ENCODE measurements at regions not wholly inside any gene's neighbourhood (a gene's known extent, or its start where the extent isn't known, plus 50 kb on each side); places are given as distances from the start of the nearest gene placed in this dataset.

- TF ChIP-seq FOXP2 (optimal IDR thresholded peaks at IDR 0.05; ENCODE audit: borderline replicate concordance, extremely low read depth, extremely low read length, insufficient read depth), result no peak
- TF ChIP-seq TAF1 (IDR thresholded peaks at IDR 0.05; ENCODE audit: borderline replicate concordance, insufficient read depth, low read length), result no peak
- TF ChIP-seq POLR2AphosphoS5 (IDR thresholded peaks at IDR 0.05; ENCODE audit: low read depth, low read length), result no peak
- TF ChIP-seq, protein P1, sequence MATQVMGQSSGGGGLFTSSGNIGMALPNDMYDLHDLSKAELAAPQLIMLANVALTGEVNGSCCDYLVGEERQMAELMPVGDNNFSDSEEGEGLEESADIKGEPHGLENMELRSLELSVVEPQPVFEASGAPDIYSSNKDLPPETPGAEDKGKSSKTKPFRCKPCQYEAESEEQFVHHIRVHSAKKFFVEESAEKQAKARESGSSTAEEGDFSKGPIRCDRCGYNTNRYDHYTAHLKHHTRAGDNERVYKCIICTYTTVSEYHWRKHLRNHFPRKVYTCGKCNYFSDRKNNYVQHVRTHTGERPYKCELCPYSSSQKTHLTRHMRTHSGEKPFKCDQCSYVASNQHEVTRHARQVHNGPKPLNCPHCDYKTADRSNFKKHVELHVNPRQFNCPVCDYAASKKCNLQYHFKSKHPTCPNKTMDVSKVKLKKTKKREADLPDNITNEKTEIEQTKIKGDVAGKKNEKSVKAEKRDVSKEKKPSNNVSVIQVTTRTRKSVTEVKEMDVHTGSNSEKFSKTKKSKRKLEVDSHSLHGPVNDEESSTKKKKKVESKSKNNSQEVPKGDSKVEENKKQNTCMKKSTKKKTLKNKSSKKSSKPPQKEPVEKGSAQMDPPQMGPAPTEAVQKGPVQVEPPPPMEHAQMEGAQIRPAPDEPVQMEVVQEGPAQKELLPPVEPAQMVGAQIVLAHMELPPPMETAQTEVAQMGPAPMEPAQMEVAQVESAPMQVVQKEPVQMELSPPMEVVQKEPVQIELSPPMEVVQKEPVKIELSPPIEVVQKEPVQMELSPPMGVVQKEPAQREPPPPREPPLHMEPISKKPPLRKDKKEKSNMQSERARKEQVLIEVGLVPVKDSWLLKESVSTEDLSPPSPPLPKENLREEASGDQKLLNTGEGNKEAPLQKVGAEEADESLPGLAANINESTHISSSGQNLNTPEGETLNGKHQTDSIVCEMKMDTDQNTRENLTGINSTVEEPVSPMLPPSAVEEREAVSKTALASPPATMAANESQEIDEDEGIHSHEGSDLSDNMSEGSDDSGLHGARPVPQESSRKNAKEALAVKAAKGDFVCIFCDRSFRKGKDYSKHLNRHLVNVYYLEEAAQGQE (IDR thresholded peaks at IDR 0.05; ENCODE audit: insufficient read depth in 1 of 2, low read depth in 2 of 2, low read length in 2 of 2), result no peak
- no peak for TF ChIP-seq SIN3A (IDR thresholded peaks at IDR 0.05; ENCODE audit: borderline replicate concordance, insufficient read depth, low read length)
Observed at GRCh38 chr1:208465786-208466590, 221.8 kb upstream of the PLXNA2 start.

DNA sequence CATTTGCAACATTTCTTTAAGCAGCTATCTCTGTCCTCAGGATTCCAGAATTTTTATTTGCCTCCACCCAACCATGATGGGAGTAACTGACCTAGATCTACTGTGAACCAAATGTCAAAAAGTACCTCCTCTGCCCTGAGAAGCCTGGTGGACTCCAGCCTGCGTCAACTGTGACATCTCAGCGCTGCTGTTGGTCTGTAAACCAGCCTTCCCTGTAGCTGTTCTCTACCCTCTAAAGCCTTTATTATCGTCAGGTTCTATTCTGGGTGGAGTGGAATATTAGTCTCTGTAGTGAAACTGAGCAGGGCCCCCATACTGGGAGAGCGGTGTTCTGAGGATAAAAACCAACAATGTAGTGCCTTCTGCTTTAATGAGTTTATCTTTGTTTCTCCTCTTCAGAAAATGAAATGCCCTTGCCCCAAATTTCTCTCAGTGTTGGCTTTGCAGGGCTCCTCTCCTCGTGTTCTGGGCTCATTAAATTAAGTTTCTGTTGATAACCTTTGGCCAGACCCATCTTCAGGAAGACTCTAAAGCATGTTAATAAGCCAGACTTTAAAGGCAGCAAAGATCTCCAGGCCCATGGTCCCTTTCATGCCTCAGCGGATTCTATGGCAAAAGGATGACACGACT is 223.1 kb upstream of the PLXNA2 start:
- TF ChIP-seq, protein P1 (IDR thresholded peaks at IDR 0.05; ENCODE audit: insufficient read depth in 1 of 2, low read depth in 2 of 2, low read length in 2 of 2), result no peak
- TF ChIP-seq SIN3A (IDR thresholded peaks at IDR 0.05; ENCODE audit: borderline replicate concordance, insufficient read depth, low read length) (no peak), FOXP2 (optimal IDR thresholded peaks at IDR 0.05; ENCODE audit: borderline replicate concordance, extremely low read depth, extremely low read length, insufficient read depth) (no peak), POLR2AphosphoS5 (IDR thresholded peaks at IDR 0.05; ENCODE audit: low read depth, low read length) (no peak), TAF1 (IDR thresholded peaks at IDR 0.05; ENCODE audit: borderline replicate concordance, insufficient read depth, low read length) (no peak)

GRCh38 chr1:208475449-208475848 is 231.3 kb upstream of the PLXNA2 start:
- 0 out of 2 replicates have a peak, but pooled peaks have one; percentile 22 for TF ChIP-seq SIN3A (IDR thresholded peaks at IDR 0.05; ENCODE audit: borderline replicate concordance, insufficient read depth, low read length)
- TF ChIP-seq, protein P1 (IDR thresholded peaks at IDR 0.05; ENCODE audit: insufficient read depth in 1 of 2, low read depth in 2 of 2, low read length in 2 of 2), result peak in 1 of 2 experiments; percentile 54; a peak in 1 of 4 replicates
- TF ChIP-seq FOXP2 (optimal IDR thresholded peaks at IDR 0.05; ENCODE audit: borderline replicate concordance, extremely low read depth, extremely low read length, insufficient read depth), result no peak
- TF ChIP-seq POLR2AphosphoS5 (IDR thresholded peaks at IDR 0.05; ENCODE audit: low read depth, low read length), result no peak
- TF ChIP-seq TAF1 (IDR thresholded peaks at IDR 0.05; ENCODE audit: borderline replicate concordance, insufficient read depth, low read length), result peak; percentile 18; the same call in 1 of the 2 replicates

- TF ChIP-seq POLR2AphosphoS5 (IDR thresholded peaks at IDR 0.05; ENCODE audit: low read depth, low read length) (no peak; the same call in 1 of the 2 replicates), FOXP2 (optimal IDR thresholded peaks at IDR 0.05; ENCODE audit: borderline replicate concordance, extremely low read depth, extremely low read length, insufficient read depth) (peak; percentile 50), SIN3A (IDR thresholded peaks at IDR 0.05; ENCODE audit: borderline replicate concordance, insufficient read depth, low read length) (no peak), TAF1 (IDR thresholded peaks at IDR 0.05; ENCODE audit: borderline replicate concordance, insufficient read depth, low read length) (0 out of 2 replicates have a peak, but pooled peaks have one; percentile 45)
- TF ChIP-seq, protein P1 (IDR thresholded peaks at IDR 0.05; ENCODE audit: insufficient read depth in 1 of 2, low read depth in 2 of 2, low read length in 2 of 2), result peak in 1 of 2 experiments; percentile 69; a peak in 3 of 4 replicates
Observed at GRCh38 chr1:208475951-208476845, 232.0 kb upstream of the PLXNA2 start.

Measured in PFSK-1 (cell line).